Neutrophil (primary cell): ENCODE measurements at regions not wholly inside any gene's neighbourhood (a gene's known extent, or its start where the extent isn't known, plus 50 kb on each side); places are given as distances from the start of the nearest gene placed in this dataset.

ENCODE experiments used
- H3K27ac ChIP-seq: fragments of 200-600 bp; sonication (generic); 2 replicates; pipeline ENCODE4 v1.5.1; 2016; ENCODE audit warnings: mild to moderate bottlenecking, moderate library complexity
- H3K27me3 ChIP-seq: fragments of 200-600 bp; sonication (generic); 2 replicates; pipeline ENCODE4 v1.6.0; 2016; ENCODE audit warnings: mild to moderate bottlenecking
- H3K36me3 ChIP-seq: fragments of 200-600 bp; sonication (generic); 2 replicates; pipeline ENCODE4 v1.5.1; 2017
- H3K4me1 ChIP-seq, 2 experiments: fragments of 200-600 bp in 1 of 2; sonication (generic) in 1 of 2; 1 replicate in 1 of 2; 2 replicates in 1 of 2; pipeline versions ENCODE4 v1.5.1 to v1.6.1; 2013 to 2016; ENCODE audit warnings: low read depth in 1 of 2, low read length in 1 of 2, mild to moderate bottlenecking in 1 of 2, moderate library complexity in 1 of 2; ENCODE audit not compliant: control insufficient read depth in 1 of 2, insufficient read depth in 1 of 2
- H3K4me3 ChIP-seq, 2 experiments: fragments of 200-600 bp in 1 of 2; sonication (generic) in 1 of 2; 1 replicate in 1 of 2; 2 replicates in 1 of 2; pipeline ENCODE4 v1.5.1; 2013 to 2016; ENCODE audit warnings: low read depth in 1 of 2, low read length in 1 of 2, mild to moderate bottlenecking in 1 of 2, moderate library complexity in 1 of 2
- H3K9me3 ChIP-seq: fragments of 200-600 bp; sonication (generic); 2 replicates; pipeline ENCODE4 v1.5.1; 2016
- CTCF ChIP-seq: fragments of 200-600 bp; sonication (generic); IDR thresholded peaks from 2 replicates; pipeline ENCODE4 v1.5.1; 2016; ENCODE audit warnings: antibody characterized with exemption

GRCh38 chr13:90532861-90533492 is 814.5 kb upstream of the MIR17HG start:
- Histone ChIP-seq H3K9me3 (no peaks in the 10 kb centered on the region), H3K27me3 (no peaks in the 10 kb centered on the region), H3K36me3 (no peaks in the 10 kb centered on the region), H3K4me3 (no peak overlapping the region), H3K4me1 (no peaks in the 10 kb centered on the region), H3K27ac (no peak overlapping the region)
- no peak for TF ChIP-seq CTCF

GRCh38 chr13:90533866-90534265 is 813.6 kb upstream of the MIR17HG start:
- TF ChIP-seq CTCF: no peak
- Histone ChIP-seq H3K27me3 (no peaks in the 10 kb centered on the region), H3K27ac (no peak overlapping the region), H3K4me1 (no peaks in the 10 kb centered on the region), H3K9me3 (no peaks in the 10 kb centered on the region), H3K36me3 (no peaks in the 10 kb centered on the region), H3K4me3 (no peak overlapping the region)

GRCh38 chr13:90534617-90535370 is 812.7 kb upstream of the MIR17HG start:
- H3K27me3 ChIP-seq: no peaks in the 10 kb centered on the region
- no peak overlapping the region for H3K4me3 ChIP-seq
- H3K36me3 ChIP-seq: no peaks in the 10 kb centered on the region
- no peaks in the 10 kb centered on the region for H3K9me3 ChIP-seq
- no peak for TF ChIP-seq CTCF
- no peaks in the 10 kb centered on the region for H3K4me1 ChIP-seq
- no peak overlapping the region for H3K27ac ChIP-seq

GRCh38 chr13:90535421-90535820 is 812.1 kb upstream of the MIR17HG start:
- no peak overlapping the region for H3K27ac ChIP-seq
- no peaks in the 10 kb centered on the region for H3K4me1 ChIP-seq
- no peaks in the 10 kb centered on the region for H3K9me3 ChIP-seq
- H3K27me3 ChIP-seq: no peaks in the 10 kb centered on the region
- no peak overlapping the region for H3K4me3 ChIP-seq
- H3K36me3 ChIP-seq: no peaks in the 10 kb centered on the region
- TF ChIP-seq CTCF: no peak

- Histone ChIP-seq H3K9me3 (no peaks in the 10 kb centered on the region), H3K27ac (no peak overlapping the region), H3K27me3 (no peaks in the 10 kb centered on the region), H3K4me3 (no peak overlapping the region), H3K36me3 (no peaks in the 10 kb centered on the region), H3K4me1 (no peaks in the 10 kb centered on the region)
- no peak for TF ChIP-seq CTCF
Observed at GRCh38 chr13:90538063-90538462, 809.4 kb upstream of the MIR17HG start.
